ACHN (cell line): ENCODE measurements at regions not wholly inside any gene's neighbourhood (a gene's known extent, or its start where the extent isn't known, plus 50 kb on each side); places are given as distances from the start of the nearest gene placed in this dataset.
A peak's percentile ranks its signal among the peaks of the same experiment; 100 is the strongest.
"Not testable (repeated sequence)": the region's sequence is repeated elsewhere in the genome, so short reads cannot be mapped to it uniquely, and the experiment has no call there.

Source experiments
- DNase-seq: peaks from one replicate; pipeline ENCODE4 v3.0.0-alpha.2; 2015
- in situ Hi-C: cut with HindIII; loops from 2 replicates; pipeline ENCODE4 v1.10.0; 2017; ENCODE audit warnings: low sequenced_read_pairs, low pct_ligation_motif_present, low pct_unique_long_range_greater_than_20kb

GRCh38 chr15:88965097-88965496 is 51.9 kb upstream of the MFGE8 start:
- DNase-seq, in situ Hi-C loops: not testable (repeated sequence)

GRCh38 chr15:88970232-88970631 is 57.1 kb upstream of the MFGE8 start:
- in situ Hi-C loops: no loop called here
- no peak for DNase-seq

GRCh38 chr15:88974392-88974791 is 61.2 kb upstream of the MFGE8 start:
- in situ Hi-C loops: no loop called here
- no peak for DNase-seq

- in situ Hi-C loops: no loop called here
- no peak for DNase-seq
Observed at GRCh38 chr15:88975891-88976290, 62.7 kb upstream of the MFGE8 start.

GRCh38 chr15:88976656-88977055 is 63.5 kb upstream of the MFGE8 start:
- in situ Hi-C loops: no loop called here
- DNase-seq: no peak

- in situ Hi-C loops: no loop called here
- DNase-seq: no peak
Observed at GRCh38 chr15:88979674-88980073, 66.5 kb upstream of the MFGE8 start.

GRCh38 chr15:88980498-88980897 is 67.3 kb upstream of the MFGE8 start:
- DNase-seq: no peak
- in situ Hi-C loops: no loop called here

- DNase-seq: peak; percentile 12
Observed at GRCh38 chr15:88981244-88982215, 68.4 kb upstream of the MFGE8 start.

GRCh38 chr15:88982304-88982945 is 69.2 kb upstream of the MFGE8 start:
- no peak for DNase-seq
- in situ Hi-C loops: no loop called here

More at GRCh38 chr15:88981244-88982215, 68.4 kb upstream of the MFGE8 start:
- in situ Hi-C loops: no loop called here

- no peak for DNase-seq
- in situ Hi-C loops: no loop called here
Observed at GRCh38 chr15:88982946-88983342, 69.8 kb upstream of the MFGE8 start.

- DNase-seq: no peak
- in situ Hi-C loops: no loop called here
Observed at GRCh38 chr15:88983861-88984429, 70.8 kb upstream of the MFGE8 start.

- in situ Hi-C loops: no loop called here
- DNase-seq: no peak
Observed at GRCh38 chr15:88985547-88986393, 72.6 kb upstream of the MFGE8 start.

GRCh38 chr15:88986949-88987590 is 73.9 kb upstream of the MFGE8 start:
- in situ Hi-C loops: no loop called here
- no peak for DNase-seq

- in situ Hi-C loops: no loop called here
Observed at GRCh38 chr15:88987591-88987933, 74.4 kb upstream of the MFGE8 start.

GRCh38 chr15:88987934-88988671 is 74.9 kb upstream of the MFGE8 start:
- no peak for DNase-seq
- in situ Hi-C loops: no loop called here

More at GRCh38 chr15:88987591-88987933, 74.4 kb upstream of the MFGE8 start:
- DNase-seq: no peak

GRCh38 chr15:88989578-88989977 is 76.4 kb upstream of the MFGE8 start:
- peak; percentile 28 for DNase-seq
- in situ Hi-C loops: no loop called here

- DNase-seq: no peak
- in situ Hi-C loops: no loop called here
Observed at GRCh38 chr15:88990185-88990679, 77.1 kb upstream of the MFGE8 start.
